HG02938 (cell line): ENCODE measurements at regions not wholly inside any gene's neighbourhood (a gene's known extent, or its start where the extent isn't known, plus 50 kb on each side); places are given as distances from the start of the nearest gene placed in this dataset.
"Not testable (repeated sequence)": the region's sequence is repeated elsewhere in the genome, so short reads cannot be mapped to it uniquely, and the experiment has no call there.

ENCODE experiments used
- ATAC-seq: cut with Tn5 transposase; IDR thresholded peaks from one replicate; pipeline ENCODE4 v1.9.1; 2021; ENCODE audit warnings: mild to moderate bottlenecking, moderate library complexity; ENCODE audit not compliant: unreplicated experiment

GRCh38 chr11:129695571-129696308 is 119.9 kb upstream of the TMEM45B start:
- peak; percentile 83 for ATAC-seq

- no peak for ATAC-seq
These were observed 119.2 kb upstream of the TMEM45B start for GRCh38 chr11:129696309-129696989.

DNA sequence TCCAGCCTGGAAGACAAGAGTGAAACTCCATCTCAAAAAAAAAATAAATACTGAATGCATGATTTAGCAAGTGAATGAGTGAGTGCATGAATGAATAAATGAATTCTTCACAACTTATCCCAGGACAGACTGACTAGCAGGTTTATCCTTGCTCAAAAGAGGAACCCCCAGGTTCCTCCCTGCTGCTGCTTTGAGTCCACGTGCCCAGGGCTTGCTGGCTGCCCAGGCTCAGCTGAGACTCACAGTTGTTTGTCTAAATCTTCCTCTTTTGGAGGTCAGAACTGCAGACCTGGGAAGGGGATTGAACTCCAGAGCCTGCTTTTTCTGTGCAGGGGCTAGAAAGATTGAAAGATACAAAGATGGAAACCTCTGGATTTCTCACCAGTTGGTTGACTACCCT is 117.4 kb upstream of the TMEM45B start:
- no peak for ATAC-seq

- no peak for ATAC-seq
These were observed 115.8 kb upstream of the TMEM45B start for GRCh38 chr11:129699711-129700304.

GRCh38 chr11:129700701-129701100 is 114.9 kb upstream of the TMEM45B start:
- no peak for ATAC-seq

DNA sequence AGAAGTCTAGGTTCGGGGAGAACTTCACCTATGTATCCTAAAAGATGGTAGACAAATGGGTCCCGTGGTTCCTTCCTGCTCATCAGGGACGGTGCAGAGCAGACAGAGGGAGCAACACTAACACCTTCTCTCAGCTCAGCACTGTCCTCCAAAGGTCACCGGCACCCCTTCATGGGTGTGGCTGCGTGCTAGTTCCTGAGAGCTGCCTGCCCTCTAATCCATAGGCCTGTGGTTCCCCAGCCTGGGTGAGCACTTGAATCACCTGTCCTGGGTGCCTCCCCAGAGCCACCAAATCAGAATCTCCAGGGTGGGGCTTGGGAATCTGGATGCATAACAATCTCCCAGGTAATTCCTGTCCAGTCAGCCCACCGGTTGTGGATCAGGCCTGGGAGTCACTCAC is 113.9 kb upstream of the TMEM45B start:
- no peak for ATAC-seq

DNA sequence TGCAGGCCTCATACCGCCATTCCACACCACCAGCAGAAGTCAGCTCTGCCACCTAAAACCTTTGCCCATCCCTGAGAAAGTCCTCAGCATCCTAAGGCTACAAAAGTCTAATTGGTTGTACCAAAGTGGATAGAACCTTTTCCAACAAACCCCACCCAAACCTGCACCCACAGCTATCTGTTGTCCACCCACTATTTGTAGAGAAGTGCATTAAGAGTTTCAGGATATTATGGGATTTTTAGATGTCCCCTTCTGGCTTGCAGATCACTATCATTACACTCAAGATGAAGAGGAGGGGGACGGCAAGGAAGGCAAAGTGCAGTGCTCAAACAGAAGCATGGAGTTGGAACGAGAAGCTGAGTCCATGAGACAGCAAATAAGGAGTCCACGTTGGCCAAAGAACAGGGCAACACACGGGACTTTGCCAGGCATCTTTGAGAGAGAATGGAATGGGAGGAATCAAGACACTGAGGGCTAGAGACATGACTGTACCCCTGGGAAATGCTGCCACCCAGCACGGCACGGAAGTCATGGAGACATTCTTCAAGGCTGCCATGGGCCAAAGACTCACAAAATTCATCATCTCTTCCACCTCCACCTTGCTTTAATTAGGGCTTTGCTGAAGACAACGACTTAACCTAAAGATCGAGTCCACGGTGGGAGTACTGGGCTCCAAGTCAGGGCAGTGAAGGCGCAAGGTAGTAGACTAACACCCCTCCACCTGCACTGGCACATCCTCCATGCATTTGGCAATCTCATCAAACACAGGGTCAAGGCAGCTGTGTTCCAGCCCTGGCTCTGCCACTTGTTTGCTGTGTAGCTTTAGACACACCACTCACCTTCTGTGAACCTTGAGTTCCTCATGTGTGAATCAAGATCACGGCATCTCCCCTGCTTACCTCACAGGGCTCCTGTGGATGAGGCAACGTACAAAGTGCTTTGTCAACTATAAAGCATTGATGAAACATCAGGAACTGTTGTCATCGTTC is 112.9 kb upstream of the TMEM45B start:
- no peak for ATAC-seq

DNA sequence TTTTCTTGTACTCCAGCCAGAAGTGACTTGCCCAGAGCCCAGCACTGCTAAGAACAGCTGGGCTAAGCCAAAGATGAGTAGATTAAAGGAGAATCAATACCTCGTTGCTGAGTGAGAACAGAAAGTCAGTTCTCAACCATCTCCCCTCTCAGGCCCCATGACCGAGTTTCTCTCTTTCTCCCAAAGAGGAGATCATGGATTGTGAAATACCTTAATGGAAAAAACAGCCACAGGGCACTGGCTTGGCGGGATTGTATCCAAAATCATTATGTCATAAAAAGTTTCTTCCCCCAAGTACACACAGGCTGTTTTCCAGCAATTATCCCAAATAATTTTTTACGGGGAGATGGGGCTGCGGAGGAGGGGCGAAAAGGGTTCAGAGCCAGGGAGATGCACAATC is 111.8 kb upstream of the TMEM45B start:
- no peak for ATAC-seq

GRCh38 chr11:129704831-129705230 is 110.8 kb upstream of the TMEM45B start:
- no peak for ATAC-seq

DNA sequence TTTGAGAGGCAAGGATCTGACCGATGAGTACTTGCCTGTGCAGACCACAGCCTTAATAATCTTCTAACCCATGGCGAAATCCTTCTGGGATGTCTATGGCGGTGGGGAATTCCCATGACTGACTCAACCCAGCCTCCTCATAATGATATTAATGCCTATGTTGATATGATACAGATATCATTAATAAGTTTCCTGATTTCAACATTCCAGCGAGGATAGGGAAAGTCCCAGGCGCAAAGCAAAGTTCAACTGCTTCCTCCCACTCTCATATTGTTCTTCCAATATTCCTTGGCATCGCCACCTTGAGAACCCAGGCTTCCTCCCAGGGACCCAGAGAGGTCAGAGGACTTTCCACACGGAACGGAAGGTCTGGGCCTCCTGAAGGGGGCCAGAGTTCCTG is 110.3 kb upstream of the TMEM45B start:
- ATAC-seq: no peak

DNA sequence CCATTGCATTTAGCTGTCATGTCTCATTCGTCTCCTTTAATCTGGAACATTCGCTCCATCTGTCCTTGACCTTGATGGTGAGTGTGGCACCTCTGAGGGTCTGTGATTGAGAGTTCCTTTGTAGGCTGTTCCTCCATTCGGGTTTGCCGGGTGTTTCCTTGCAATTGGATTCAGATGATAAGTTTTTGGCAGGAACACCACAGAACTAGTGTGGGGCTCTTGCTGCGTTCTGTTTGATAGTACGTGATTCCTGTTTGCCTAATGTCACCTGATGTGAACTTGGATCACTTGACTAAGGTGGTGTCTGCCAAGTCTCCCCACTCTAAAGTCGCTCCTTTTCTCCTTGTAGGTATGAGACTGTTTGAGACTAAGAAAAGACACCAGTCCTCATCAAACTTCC is 109.7 kb upstream of the TMEM45B start:
- no peak for ATAC-seq

GRCh38 chr11:129709801-129710398 is 105.7 kb upstream of the TMEM45B start:
- ATAC-seq: no peak

GRCh38 chr11:129710423-129710822 is 105.2 kb upstream of the TMEM45B start:
- no peak for ATAC-seq

GRCh38 chr11:129711760-129712159 is 103.9 kb upstream of the TMEM45B start:
- no peak for ATAC-seq

- not testable (repeated sequence) for ATAC-seq
These were observed 103.0 kb upstream of the TMEM45B start for GRCh38 chr11:129712486-129713240.

GRCh38 chr11:129719037-129719436 is 96.6 kb upstream of the TMEM45B start:
- ATAC-seq: no peak

- no peak for ATAC-seq
These were observed 95.5 kb upstream of the TMEM45B start for GRCh38 chr11:129720156-129720555.

GRCh38 chr11:129720994-129721393 is 94.7 kb upstream of the TMEM45B start:
- no peak for ATAC-seq

DNA sequence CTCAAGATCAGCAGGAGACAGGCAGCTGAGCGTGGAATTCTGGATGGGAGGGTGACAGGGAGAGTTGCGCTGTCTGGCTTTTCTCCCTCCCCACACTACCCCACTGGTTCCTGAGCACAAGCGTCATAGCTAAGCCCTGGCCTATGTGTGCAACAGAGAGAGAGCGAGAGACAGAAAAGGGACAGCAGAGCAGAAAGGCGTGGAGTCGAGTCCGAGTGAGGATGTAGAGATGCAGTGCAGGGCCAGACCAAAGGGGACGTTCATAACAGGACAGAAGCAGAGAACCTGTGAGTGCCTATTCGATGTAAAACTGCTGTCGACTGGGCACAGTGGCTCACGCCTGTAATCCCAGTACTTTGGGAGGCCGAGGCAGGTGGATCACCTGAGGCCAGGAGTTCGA is 94.0 kb upstream of the TMEM45B start:
- ATAC-seq: no peak

DNA sequence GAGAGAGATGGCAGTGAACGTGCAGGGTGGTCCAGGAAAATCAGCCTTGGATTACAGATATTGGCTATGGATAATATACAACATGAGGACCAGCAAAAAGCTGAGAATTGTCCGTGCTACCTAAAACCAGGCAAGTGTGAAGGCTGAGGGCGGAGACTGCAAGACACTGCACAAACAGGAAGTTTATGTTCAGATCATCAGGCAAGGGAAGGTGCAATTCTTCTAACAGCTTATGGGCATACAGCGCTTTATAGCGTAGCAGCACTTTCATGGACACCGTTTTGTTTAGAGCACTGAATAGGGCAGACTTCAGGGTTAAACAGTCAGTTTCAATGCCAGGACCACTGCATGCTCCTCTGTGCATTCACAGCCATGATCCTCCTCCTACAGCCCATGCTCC is 93.1 kb upstream of the TMEM45B start:
- ATAC-seq: no peak
